Lung (tissue), 11 donors: ENCODE measurements at regions not wholly inside any gene's neighbourhood (a gene's known extent, or its start where the extent isn't known, plus 50 kb on each side); places are given as distances from the start of the nearest gene placed in this dataset.

Experiments used
- ATAC-seq: fragments of 200-7000 bp; cut with Tn5 transposase; one replicate; pipeline ENCODE4 v1.9.1; 2020; ENCODE audit warnings: moderate number of reproducible peaks; ENCODE audit not compliant: insufficient read depth, low FRiP score
- DNase-seq, 3 donors: peaks; one replicate each; pipeline ENCODE4 v3.0.0-alpha.2; 2013 to 2017
- H3K27ac ChIP-seq, 2 donors: one replicate each; pipeline ENCODE4 v1.5.1; 2013; ENCODE audit warnings: mild to moderate bottlenecking in 2 of 2, moderate library complexity in 2 of 2, control low read depth in 1 of 2, inconsistent platforms in 1 of 2, low read depth in 1 of 2, low read length in 1 of 2
- H3K27me3 ChIP-seq, 3 donors: one replicate each; pipeline ENCODE4 v1.5.1; 2013; ENCODE audit warnings: low read length in 2 of 3; ENCODE audit not compliant: control insufficient read depth in 3 of 3, insufficient read depth in 3 of 3
- H3K36me3 ChIP-seq, 4 donors: one replicate each; pipeline ENCODE4 v1.5.1; 2013; ENCODE audit warnings: low read length in 4 of 4, mild to moderate bottlenecking in 1 of 4, moderate library complexity in 1 of 4; ENCODE audit not compliant: control insufficient read depth in 4 of 4, insufficient read depth in 4 of 4
- H3K4me1 ChIP-seq, 5 donors: one replicate each; pipeline ENCODE4 v1.5.1; 2013; ENCODE audit warnings: low read length in 5 of 5, mild to moderate bottlenecking in 2 of 5, moderate library complexity in 1 of 5; ENCODE audit not compliant: control insufficient read depth in 5 of 5, insufficient read depth in 5 of 5
- H3K4me3 ChIP-seq: one replicate; pipeline ENCODE4 v1.5.1; 2013; ENCODE audit warnings: mild to moderate bottlenecking, control low read depth, moderate library complexity
- H3K9ac ChIP-seq, 2 donors: one replicate each; pipeline ENCODE4 v1.5.1; 2013; ENCODE audit warnings: low read length in 2 of 2, control low read depth in 1 of 2; ENCODE audit not compliant: insufficient read depth in 1 of 2
- H3K9me3 ChIP-seq, 4 donors: one replicate each; pipeline ENCODE4 v1.5.1; 2013; ENCODE audit warnings: low read length in 3 of 4, mild to moderate bottlenecking in 1 of 4, moderate library complexity in 1 of 4; ENCODE audit not compliant: control insufficient read depth in 4 of 4, insufficient read depth in 3 of 4
- CTCF ChIP-seq: IDR thresholded peaks from 2 replicates; pipeline ENCODE4 v1.5.1; 2012; ENCODE audit warnings: mild to moderate bottlenecking; ENCODE audit errors: control extremely low read depth, extremely low read depth
- WGBS, 2 donors: extraction: QIAGEN DNeasy Blood & Tissue Kit; methylation state at CpG; one replicate each; pipeline ENCODE4 v1.1.7; 2013; 5-methylcytosine and 5-hydroxymethylcytosine counted together
- donor health status: control.
- donor health status: control.
- donor health status: Bipolar disorder and iron deficiency.
- donor health status: healthy.
- donor health status: DM: yes; HTN: yes; CAD: no.

DNA sequence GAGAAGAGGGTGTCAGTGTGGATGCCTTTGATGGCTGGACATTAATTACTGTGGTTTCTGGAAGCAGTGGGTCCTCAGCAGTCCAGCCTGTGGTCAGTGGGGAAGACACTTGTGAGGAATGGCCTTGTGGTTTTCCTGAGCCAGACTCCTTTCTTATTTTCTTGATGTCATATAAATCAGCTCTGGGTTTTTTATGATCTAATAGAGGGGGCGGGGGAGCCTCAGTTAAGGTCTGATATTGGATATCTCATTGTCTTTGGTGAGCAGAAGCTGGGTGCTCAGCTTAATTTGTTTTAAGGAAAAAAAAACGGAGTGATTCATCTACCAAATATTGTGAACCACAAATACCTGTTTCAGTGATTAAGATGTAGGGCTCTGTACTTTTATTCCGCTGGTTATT lies 62.1 kb downstream of the OTOR start:
- peaks cover 1 to 5% (median 2%) of the 10 kb centered on the region in 3 donors for H3K27me3 ChIP-seq
- no peaks in the 10 kb centered on the region for H3K36me3 ChIP-seq
- TF ChIP-seq CTCF = no peak
- no peaks in the 10 kb centered on the region for H3K4me1 ChIP-seq
- no peak overlapping the region for H3K4me3 ChIP-seq
- peaks cover 0 to 7% (median 0%) of the 10 kb centered on the region in 4 donors for H3K9me3 ChIP-seq
- WGBS, 2 donors = 82 to 85% methylated on average over 3 of the region's 3 CpGs
- ATAC-seq = no peak
- DNase-seq = no peak
- H3K27ac ChIP-seq = no peak overlapping the region
- H3K9ac ChIP-seq = no peak overlapping the region

GRCh38 chr20:16816192-16816591 lies 68.0 kb downstream of the OTOR start:
- no peak overlapping the region for H3K9ac ChIP-seq
- H3K4me1 ChIP-seq = no peaks in the 10 kb centered on the region
- H3K36me3 ChIP-seq = no peaks in the 10 kb centered on the region
- TF ChIP-seq CTCF = no peak
- no peaks in the 10 kb centered on the region for H3K27me3 ChIP-seq
- WGBS, 2 donors = 37 to 43% methylated on average over 3 of the region's 3 CpGs
- no peak for ATAC-seq
- no peak overlapping the region for H3K27ac ChIP-seq
- H3K9me3 ChIP-seq = no peaks in the 10 kb centered on the region
- no peak overlapping the region for H3K4me3 ChIP-seq
- DNase-seq = no peak

- Histone ChIP-seq H3K27ac (no peak overlapping the region), H3K9me3 (no peaks in the 10 kb centered on the region), H3K4me1 (no peaks in the 10 kb centered on the region), H3K36me3 (no peaks in the 10 kb centered on the region), H3K9ac (no peak overlapping the region), H3K27me3 (no peaks in the 10 kb centered on the region), H3K4me3 (no peak overlapping the region)
- 88 to 92% methylated on average over 2 of the region's 2 CpGs for WGBS, 2 donors
- ATAC-seq = no peak
- DNase-seq = no peak
- no peak for TF ChIP-seq CTCF
These were observed 71.3 kb downstream of the OTOR start for GRCh38 chr20:16819483-16819882.
